T follicular helper cell (primary cell): ENCODE measurements at regions not wholly inside any gene's neighbourhood (a gene's known extent, or its start where the extent isn't known, plus 50 kb on each side); places are given as distances from the start of the nearest gene placed in this dataset.

Source experiments
- DNase-seq: peaks from one replicate; pipeline ENCODE4 v3.0.0-alpha.2; 2020; ENCODE audit warnings: low read depth

DNA sequence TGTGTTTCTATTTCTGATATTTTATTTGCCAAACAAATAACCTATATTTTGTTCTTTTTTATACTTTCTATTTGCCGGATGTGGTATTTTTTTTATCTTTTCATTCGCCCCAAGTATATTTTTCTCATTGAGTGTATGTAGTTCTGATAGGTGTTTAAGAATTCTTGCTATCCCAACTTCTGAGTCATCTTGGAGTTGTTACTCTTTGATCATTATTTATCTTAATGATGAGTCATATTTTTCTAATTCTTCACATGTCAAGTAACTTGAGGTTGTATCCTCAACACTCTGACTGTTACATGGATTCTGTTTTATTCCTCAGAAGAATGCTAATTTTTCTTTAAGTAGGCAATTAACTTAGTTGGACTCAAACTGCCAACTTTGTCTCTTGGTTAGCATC is 498.1 kb downstream of the TLE1 start:
- DNase-seq = no peak

DNA sequence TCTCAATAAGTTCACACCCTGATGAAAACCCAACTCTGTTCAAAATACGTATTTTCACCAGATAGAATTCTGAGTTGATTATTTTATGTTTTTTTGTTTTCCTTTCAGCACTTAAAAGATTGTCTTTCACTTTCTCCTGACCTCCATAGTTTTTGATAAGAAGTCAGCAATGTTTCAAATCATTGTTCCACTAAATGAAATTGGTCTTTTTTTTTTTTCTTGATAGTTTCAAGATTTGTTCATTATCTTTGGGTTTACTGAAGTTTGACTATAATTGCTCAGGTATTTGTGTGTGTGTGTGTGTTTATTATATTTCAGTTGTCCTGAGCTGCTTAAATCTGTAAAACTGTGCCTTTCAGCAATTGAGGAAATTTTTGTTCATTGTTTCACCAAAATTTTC is 498.7 kb downstream of the TLE1 start:
- DNase-seq = no peak

DNA sequence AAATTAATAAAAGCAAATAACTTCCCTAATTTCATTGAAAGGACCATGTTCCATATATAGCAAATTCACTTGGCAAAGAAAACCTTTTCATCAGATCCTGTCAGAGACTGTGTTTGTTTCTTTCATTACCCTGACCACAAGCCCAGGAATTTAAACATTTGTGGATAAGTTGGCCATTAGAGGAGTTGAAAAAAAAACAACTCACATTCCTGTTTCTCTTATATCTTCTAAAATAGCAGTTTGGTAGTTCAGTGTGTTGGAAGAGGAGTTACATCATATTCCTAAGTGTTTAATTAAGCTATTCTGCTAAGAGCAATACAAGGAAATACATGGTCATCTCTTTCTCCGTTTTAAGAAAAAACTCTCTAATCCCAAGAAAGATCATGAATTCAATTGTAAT is 505.6 kb downstream of the TLE1 start:
- DNase-seq = no peak

DNA sequence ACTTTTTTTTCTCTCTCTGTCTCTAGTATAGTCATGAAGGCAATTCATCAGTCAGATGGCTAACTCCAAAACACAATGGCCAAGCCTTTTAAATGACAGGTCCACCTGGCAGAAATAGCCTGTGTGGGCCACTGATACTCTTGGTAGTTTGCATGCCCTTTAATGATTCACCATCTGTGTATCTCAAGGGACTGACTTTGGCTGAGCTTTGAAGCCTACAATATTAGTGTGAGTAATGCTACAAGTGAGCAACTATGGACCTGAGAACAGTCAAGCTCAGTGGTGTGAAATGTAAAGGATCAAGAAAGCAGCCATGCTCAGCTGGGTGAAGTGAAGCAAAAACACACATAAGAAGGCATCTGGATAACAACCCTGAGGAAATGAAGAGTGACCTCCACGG is 506.9 kb downstream of the TLE1 start:
- DNase-seq = no peak

- DNase-seq = no peak
Measured at GRCh38 chr9:81174023-81174422, 515.3 kb downstream of the TLE1 start.

DNA sequence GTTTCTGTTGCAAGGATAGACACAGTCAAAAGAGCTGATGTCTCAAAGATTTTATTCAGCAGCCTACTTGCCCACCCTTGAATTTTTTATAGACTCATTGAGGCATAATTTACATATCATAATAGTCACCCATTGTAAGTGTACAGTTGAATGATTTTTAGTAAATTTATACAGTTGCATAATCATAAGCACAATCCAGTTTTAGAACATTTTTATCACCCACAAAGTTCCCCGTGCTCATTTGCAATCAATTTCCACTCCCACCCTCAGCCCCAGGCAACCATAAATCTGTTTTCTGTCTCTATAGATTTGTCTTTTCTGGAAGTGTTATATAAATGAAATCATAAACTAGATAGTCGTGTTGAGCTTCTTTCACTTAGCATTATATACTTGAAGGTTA is 517.7 kb downstream of the TLE1 start:
- DNase-seq = no peak

- DNase-seq = no peak
Measured at GRCh38 chr9:81162361-81162760, 527.0 kb downstream of the TLE1 start.

DNA sequence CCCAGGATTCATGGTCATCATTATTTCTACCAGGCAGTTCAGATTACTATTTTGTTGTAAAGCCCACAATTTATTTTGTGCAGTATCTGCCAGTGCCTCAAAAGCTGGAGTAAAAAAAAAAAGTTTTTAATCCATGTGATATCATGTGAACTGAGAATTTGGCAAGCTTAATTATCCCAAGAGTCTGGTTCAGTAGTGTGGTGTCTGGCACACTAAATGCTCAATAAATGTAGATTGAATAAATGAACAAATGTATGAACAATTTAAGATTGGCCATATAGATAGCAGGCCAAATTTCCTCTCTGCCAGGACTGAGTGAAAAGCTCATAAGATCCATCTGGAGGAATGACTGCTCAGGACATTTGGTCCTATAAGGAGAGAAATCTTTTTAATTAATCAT is 533.0 kb downstream of the TLE1 start:
- no peak for DNase-seq

DNA sequence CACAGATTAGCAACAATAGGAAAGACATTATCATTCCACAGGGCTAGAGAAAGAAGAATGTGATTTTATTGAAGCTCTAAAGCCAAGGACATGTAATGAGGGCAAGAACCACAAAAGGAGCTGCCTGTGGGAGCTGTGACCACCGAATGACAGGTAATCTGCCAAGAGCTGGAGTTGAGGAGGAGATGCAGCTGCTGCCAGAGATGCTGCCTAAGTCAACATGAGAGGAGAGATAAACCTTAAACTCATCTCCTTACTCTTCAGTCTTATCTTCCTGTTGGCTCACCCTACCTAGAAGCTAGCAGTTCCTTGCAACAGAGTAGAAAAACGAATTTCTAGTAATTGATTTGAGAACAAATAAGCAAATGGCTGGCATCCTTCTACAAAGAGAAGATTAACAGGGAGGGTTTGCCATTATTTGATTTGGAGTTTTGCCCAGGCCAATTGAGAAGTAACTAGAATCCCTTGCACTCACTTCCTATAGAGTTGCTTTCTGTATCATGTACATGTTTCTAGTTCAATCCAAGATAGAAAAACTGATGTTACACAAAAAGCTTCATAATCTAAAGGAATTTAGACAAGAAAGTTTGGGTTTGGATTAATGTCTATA is 539.2 kb downstream of the TLE1 start:
- DNase-seq = no peak

DNA sequence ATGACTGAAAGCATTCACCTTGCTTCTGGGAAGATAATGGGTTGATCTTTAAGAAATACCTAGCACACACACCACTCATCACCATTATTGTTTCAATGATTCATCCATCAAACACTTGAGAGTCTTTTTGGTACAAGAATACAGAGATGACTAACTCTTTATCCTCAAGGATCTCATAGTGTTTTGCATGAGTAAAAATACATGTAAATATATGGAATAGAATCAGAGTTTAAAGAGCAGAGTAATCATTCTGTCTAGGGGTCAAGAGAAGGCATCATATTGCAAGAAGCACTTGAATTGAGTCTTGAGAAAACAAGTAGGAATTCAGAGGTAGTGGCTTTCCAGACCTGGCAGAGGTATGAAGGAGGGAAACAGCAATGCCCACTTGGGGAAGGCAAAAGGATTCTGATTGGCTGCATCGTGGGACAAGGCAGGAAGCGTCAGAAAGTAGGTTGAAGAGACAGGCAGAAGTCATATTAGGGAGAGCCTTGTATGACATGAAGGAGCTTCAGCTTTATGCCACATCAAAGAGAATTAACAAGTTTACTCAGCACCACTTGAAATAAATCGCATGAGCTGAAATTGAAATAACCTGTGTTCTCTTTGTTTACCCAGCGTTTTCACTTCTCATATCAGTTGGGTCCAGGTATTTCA is 542.5 kb downstream of the TLE1 start:
- DNase-seq = no peak

GRCh38 chr9:81146241-81146640 is 543.1 kb downstream of the TLE1 start:
- no peak for DNase-seq

DNA sequence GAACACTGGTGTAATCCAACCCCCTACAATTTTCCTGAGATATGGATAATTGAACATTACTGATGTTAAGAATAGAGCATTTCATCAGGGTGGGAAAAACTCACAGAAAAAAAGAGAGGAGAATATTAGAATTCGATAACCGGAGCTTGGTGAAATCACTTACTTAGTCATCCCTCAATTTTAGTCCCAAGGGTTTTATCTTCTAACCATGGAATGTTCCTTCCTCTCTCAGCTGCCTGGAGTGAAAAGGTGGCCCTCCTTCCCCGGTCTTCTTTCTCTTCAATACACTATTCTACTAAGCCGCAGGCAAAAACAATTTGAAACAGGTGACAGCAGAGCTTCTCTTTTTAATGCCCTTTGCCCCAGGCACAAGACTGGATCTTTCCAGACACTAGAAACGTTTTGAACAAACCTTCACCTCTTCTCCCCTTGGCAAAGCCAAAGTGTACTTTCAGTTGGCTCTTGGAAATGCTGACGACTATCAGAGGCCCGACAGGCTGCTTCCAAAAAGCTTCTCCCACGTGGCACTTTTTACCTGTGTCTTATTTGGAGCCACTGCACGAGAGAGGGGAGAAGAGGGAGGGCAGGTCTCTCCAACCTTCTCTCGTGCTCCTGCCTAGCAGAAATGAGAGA is 543.9 kb downstream of the TLE1 start:
- no peak for DNase-seq

GRCh38 chr9:81141961-81142360 is 547.4 kb downstream of the TLE1 start:
- DNase-seq = no peak

GRCh38 chr9:81137976-81138568 is 551.3 kb downstream of the TLE1 start:
- no peak for DNase-seq

DNA sequence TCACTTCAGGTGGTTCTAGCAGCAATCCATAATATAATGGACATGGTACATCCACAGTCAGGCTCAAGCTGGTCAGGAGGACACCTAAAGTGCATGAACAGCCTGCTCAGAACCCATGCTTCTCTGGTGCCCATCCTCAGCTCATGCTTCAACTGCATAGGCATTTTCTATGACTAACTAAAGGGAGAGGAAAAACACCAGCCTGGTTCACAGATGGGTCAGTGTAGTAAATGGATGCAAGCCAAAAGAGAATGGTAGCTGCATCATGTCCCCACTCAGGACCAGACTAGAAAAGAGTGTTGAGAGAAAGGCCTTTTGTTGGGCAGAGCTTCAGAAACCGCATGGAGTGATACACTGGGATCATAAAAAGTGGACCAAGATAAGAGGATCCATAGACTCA is 556.6 kb downstream of the TLE1 start:
- no peak for DNase-seq

DNA sequence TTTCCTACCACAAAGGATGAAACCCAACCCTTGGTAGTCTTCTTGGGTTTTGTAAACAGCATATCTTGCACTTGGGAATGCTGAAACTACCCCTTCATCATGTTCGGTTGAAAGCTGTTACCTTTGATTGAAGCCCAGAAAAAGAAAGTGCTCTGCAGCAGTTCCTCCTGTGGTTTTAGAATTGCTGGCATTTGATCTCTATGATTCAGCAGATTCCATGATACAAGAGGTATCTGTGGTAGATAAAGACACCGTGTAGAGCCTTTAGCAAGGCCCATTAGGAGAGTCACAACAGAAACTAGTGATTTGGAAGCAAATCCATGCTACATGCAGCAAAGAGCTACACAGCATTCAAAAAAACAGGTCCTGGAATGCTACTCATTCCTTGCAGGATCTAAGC is 557.0 kb downstream of the TLE1 start:
- DNase-seq = no peak

- DNase-seq = no peak
Measured at GRCh38 chr9:81128701-81129100, 560.6 kb downstream of the TLE1 start.

DNA sequence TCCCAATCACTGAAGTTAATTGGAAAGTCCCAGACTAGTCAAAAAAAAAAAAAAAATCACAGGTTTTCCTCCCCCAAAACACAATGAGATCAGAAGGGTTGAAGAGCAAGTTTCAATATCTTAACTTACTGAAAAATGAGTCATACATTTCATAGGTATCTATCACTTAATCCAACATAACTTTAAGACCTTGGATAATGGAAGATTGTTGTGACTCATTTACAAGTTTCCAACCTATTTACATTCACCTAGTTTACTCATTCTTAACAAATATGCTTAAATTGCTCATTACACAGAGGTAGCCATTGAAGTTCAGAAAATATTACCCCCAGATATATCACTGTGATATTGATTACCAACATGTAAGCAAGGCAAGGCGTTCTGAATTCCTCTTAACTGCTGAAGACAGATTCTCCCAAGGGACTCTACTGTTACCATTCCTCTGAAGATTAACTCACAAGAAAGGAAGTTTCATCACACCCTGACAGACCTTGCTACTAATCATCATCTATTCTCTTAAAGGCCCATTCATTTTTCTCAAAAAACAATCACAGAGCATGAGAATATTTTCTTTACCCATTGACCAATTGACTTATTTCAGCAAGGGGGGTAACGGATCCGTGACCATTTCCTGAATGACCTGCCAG is 563.8 kb downstream of the TLE1 start:
- DNase-seq = no peak

- DNase-seq = no peak
Measured at GRCh38 chr9:81123526-81123925, 565.8 kb downstream of the TLE1 start.

GRCh38 chr9:81122749-81123148 is 566.6 kb downstream of the TLE1 start:
- DNase-seq = no peak

DNA sequence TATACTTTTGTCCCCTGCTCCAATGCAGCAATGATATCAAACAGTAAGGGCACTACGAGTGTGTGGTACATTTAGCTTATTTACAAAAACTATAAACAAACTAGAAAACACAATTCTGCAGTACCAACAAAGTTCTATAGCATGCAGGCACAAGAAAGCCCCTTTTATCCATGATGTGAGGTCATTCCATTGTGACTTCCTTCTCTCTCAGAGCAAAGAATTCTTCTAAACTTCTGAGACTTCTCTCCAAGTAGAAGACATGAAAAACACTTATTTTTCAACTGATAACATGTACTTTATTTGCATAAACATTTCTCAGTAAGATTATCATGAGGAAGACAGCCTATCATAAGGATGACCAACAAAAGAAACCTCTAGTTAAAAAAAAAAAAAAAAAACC is 569.8 kb downstream of the TLE1 start:
- DNase-seq = no peak

DNA sequence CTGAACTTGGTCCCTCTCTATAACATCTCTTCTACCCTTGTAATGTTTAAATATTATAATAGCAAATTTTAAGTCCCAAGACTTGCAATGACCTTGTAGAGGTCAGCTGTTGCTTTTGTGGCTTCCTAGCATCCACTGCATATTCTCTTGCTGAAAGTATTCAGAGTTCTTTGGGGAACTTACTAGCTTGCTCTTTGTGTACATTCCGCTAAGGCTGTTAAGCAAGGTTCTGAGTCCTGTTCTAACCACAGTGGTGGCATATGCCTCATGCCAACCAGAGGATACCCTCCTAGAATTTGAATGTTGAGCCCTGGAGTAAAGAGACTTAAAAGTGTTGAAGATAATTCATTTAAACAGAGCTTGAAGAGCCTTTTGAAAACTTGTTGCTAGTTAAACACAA is 570.9 kb downstream of the TLE1 start:
- DNase-seq = no peak
